ENCODE measurements at regions not wholly inside any gene's neighbourhood (a gene's known extent, or its start where the extent isn't known, plus 50 kb on each side); places are given as distances from the start of the nearest gene placed in this dataset.

- TF ChIP-seq CTCF (IDR thresholded peaks at IDR 0.05) (no peak), POLR2A (IDR thresholded peaks at IDR 0.05) (no peak)
Measured at GRCh38 chr4:53763813-53764597, 172.7 kb upstream of the LNX1 start.
